RPMI8226 (cell line): ENCODE measurements at regions not wholly inside any gene's neighbourhood (a gene's known extent, or its start where the extent isn't known, plus 50 kb on each side); places are given as distances from the start of the nearest gene placed in this dataset.
"Not testable (repeated sequence)": the region's sequence is repeated elsewhere in the genome, so short reads cannot be mapped to it uniquely, and the experiment has no call there.

Experiments used
- DNase-seq: peaks from one replicate; pipeline ENCODE4 v3.0.0-alpha.2; 2015

DNA sequence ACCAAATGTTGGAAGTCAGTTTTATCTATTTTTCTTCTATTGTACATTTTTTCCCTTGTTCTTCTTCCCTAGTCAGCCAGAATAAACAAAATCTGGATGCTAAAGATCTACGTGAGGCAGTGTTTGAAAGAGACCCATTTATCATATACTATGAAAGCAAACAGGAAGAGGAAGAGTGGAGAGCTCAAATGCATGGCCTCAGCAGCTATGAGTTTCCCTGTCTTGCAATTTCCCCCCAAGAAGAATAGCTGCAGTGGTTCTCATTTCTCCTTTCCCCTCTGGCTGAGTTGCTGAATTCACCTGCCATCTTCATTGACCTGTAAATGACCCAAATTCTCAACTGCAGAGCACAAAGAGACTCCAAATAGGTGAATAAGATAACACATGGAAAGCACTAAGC is 347.1 kb upstream of the NRP1 start:
- peak; percentile 28 for DNase-seq

DNA sequence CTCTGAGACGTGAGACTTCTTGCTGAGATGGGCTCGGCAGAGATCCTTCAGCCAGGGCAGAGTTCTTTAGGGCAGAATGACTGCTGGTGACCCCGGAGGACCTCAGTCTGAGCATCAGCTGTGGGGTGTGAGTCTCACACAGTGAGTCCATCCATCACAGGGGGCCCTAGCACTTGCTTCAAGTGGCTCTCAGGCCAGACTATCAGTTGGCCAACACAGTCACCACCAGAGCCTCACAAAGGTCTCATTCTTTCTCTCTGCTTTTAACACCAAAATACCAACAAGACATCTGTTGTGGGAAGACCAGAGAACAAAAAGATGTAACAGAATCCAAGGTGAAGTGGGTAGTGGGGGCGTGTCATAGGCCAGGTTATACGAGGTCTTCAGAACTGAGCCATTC is 345.6 kb upstream of the NRP1 start:
- DNase-seq: no peak

DNA sequence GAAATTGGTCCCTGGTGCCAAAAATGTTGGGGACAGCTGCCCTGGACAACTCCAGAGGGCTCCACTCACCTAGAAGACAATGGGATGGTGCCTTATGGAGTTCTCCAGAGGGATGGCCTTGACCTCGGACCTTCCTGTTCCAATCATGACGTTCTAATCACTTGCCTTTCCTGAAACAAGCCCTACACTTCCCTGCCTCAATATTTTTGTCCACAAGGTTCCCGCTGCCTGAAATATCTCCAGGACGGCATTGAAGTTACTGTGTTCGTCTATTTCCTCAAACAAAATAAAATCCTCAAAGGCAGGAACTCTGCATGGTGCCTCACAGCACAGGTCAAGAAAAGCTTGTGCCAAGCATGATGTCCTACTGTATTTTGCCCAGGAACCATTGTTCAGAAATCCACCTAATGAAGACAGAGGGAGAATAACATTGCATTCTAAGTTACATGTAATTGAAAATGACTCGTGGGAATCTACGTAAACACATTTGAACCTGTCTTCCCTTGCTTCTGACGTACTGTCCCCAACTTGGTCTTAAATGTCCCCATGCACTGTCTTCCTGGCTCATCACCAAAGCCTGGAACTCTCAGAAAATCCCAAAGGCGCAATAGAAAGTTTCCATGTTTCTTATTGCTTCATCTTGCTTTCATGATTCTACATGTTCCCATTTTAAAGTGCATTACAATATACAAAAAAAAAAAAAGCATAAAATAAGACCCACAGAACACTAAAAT is 342.3 kb upstream of the NRP1 start:
- no peak for DNase-seq

DNA sequence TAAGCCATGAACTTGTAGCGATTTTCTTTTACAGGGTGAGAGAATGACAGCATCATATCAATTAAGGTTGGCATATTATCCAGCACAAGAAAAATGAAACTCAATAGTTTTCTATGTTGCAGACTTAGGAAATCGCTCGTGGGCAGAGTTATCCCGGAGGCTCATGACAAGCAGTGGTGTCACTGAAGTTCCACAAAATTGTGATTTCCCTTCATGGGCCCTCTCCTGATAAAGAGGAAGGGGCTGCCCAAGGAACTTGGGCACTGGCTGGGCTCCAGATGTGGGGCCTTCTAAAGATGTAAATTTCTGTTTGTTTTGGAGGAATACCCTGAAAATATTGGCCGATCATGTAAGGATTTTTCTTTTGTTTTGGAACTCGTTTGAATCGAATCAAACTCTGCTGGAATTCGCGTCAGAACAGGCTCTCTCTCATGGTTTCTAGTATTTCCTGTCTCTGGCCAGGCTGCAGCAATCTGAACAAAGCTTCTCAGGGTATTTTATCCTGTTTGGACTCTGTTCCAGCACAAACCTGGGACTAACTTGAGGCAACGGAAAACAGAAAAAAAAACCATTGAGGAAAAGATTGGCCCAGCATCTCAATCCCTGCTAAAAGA is 340.6 kb upstream of the NRP1 start:
- DNase-seq: no peak

DNA sequence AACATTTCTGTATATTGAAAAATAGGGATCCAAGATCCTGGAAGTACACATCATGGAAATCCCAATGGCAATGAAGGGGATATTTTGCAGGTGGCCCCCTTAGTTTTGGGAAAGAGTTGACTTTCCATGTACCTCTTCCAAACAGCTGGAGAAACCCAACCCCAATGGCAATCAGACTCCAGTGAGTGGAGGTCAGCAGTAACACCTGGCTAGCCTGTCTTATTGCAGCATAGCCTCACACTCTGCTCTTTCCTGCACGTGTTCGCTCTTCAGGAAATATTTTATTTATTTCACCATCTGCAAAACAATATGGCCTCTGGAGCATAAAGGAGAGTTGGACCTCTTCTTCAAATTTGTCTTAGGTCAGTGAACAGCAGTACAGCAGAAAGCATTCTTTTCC is 340.0 kb upstream of the NRP1 start:
- no peak for DNase-seq

DNA sequence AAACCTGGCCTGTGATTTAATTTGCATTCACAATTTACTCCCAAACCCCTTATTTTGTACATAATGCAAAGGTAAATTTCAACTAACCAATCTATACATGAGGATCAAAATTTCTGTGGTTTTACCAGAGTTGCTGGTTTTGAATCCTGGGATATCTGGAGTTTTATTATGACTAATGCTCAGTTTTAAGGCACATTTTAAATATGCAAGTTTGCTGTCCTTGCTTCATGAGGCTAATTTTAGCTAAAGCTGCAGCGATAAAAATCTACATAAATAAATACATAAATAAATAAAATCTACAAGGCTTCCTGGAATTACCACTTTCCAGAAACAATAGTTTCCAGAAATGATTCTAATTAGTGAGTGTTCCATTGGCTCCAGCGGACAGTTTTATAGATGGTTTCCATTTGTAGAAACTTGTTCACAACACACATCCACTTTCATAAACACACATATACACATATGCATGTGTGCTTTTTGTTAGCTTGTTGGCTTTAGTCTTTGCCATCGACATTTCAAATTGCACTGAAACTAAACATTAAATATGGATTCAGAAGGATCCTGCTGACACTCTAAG is 339.5 kb upstream of the NRP1 start:
- DNase-seq: no peak

DNA sequence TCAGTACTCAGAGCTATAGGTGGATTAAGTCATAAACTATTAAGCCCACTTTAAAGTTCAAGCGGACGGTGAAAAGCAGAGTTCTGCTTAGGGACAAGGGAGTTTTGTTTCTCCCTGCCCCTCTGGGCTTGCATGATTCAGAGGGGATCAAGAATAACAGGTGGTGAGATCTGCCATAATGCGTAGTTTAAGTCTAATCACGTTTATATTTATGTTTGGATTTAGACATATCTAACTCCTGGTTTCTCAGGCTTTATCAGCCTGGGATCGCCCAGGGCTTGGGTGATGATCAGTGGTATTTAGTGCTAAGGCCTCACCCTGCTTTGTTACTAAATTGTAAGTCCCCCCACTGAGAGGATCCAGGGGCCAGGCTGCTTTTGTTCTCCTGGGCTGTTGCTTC is 335.4 kb upstream of the NRP1 start:
- DNase-seq: no peak

DNA sequence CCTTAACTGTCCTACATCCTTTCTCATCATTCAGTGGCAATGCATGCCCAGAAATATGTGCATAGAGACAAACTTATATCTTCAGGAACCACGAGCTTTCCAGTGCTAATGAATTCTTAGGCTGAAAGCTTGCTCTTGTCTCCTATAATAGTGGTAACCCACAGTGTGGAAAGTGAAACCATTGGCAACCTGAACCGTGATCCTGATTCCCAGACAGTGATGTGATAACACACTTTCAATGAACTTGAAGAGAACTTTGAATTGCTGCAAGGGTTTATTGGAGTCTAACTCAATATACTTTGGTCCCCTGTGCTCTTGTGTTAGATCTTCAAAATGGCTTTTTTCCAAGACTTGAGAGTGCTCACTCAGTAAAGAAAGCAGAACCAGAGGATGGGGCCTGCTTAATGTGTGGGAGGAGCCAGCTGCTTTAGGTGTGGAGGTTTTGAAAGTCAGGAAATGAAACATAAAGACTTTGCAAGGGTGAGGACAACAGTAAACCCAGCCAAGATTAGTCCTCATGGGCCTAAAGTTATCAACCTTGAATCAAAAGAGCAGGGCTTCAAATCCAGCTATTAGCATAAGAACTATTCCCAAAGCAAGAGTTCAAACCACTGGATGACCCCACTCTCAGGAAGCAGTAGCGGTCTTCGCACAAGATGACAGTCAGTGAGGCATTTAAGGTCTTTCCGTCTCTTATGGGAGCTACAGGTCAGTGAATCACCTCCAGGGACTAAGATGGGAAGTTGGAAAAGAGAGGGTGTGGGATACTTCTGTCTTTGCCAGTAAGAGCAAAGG is 332.4 kb upstream of the NRP1 start:
- DNase-seq: peak; percentile 58

DNA sequence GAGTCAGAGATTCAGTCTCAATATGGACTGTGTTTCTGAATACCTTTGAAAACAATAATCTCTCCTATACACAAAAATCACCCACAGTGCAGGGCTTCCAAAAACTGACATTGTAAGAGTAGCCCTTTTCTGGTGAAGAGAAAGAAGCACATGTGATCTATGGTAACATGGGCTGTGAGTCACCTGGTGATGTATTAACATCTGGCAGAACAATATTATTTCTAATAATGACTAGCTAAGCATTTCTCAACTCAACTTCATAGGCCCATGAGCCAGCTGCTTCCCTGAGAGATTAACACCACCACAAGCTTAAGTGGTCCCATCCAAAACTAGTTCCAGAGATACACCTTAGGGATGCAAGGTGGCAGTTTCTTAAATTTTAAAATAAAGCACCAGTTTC is 331.0 kb upstream of the NRP1 start:
- no peak for DNase-seq

DNA sequence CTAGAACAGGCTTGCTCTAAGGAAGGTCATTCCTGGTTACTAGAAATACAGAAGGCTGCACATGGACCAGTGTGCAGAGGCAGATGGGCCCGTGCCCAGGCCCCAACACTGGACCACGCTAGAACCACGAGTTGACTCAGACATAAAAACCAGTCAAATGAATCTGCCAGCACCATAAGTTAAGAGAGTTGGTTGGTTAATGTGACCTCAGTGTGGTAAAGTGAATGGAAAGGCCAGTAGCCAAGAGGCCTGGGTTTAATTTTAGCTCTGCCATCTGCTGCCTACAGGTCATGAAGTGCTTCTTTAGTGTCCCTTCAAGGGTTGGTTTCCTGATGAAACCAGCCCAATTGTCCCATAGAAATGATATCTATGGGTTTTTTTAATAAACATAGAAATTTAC is 329.6 kb upstream of the NRP1 start:
- no peak for DNase-seq

DNA sequence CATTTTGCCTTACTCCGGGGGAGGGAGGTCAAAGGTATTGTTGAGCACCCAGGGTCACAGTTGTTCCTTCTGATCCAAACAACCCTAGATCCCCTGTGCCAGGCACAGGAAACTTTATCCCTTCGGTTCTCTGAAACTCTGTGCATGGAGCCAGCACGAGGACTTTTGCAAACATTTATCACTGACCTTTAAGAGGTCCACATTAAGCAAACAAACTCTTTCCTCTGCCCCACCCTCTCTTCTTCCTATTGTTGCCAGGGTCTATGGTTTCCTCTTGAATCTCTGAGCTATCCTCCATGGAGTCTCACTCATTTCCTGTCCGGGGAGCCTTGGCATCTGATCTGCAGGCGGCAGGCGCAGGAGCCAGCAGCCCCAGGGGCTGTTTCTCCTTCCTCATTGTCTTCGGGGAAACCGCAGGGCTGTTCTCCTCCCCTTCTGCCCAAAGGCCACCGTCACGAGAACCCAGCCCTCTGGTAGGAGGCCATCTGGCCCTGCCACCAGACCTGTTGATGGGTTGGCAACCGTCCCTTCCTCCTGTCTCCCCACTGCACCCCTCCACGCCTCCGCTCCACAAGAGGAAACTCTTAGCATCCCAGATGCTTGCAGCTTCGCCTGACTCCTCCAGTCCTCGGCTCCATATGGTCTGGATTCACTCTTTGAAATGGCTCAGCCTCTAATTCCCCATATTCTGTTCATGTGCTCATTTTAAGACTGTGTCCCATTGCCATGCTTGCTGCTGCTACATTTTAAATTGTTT is 327.3 kb upstream of the NRP1 start:
- DNase-seq: peak; percentile 63

DNA sequence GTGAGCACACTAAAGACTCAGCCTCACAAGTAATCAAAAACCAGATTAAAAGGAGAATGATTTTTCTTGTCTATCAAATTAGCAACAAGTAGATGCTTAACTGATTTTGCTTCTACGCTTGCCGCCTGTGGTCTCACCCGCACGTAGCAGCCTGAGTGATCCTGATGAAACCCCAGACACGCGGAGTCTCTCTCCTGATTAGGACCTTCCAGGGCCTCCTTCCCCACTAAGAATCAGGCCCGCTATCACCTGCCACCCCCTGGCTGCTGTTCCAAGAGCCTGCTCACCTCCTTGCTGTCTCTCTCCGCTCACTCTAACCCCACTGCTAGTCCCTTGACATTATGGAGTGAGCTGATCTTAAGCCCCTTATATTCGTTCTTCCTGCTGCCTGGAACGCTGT is 325.9 kb upstream of the NRP1 start:
- no peak for DNase-seq

DNA sequence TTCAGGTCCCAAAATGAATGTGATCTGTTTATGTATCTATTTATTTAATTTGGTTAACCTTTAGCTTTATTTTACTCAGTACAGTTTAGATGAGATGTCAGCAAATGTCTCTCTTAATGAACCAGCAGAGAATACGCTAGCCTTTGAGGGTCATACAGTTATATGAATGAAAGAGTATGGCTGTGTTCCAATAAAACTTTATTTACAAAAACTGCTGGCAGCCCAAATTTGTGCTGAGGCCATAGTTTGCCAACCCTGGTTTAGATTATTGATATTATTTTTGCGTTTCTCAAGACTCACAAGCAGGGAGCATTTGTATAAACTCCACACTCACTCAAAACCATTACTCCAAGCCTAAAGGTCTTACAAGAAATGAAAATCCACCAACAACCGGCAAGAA is 323.4 kb upstream of the NRP1 start:
- no peak for DNase-seq

DNA sequence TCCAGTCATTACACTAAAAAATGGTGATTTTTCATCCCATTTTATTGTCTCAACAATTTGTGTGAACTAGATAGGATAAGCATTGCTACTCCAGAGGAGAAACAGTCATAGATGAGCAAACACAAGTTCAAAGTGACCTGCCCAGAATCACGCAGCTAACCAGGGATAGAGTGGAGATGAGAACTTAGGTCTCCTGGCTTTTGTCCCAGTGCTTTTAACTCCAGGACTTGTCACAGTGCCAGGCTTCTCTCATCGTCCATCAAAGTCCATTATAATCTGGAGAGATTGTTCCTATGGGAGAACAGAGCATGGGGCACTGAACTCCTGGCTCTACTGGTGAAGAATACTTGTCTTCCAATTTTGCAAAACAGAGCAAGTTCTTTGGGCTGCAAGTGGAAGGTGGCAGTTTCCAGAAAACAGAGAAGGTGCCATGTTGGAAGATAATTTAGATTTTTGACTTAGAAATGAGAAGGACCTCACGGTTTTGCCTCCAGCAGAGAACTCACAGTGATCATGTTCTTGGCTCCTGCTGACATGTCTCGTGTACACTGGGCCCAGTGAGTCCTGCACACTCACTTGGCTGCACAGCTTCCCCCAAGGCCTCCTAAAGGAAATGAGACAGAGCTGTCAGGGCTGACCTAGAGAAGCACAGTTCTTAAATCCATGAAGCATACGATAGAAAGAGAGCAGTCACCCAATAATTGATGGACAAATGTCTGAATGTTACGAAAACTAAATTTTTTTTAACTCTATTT is 322.9 kb upstream of the NRP1 start:
- DNase-seq: no peak

DNA sequence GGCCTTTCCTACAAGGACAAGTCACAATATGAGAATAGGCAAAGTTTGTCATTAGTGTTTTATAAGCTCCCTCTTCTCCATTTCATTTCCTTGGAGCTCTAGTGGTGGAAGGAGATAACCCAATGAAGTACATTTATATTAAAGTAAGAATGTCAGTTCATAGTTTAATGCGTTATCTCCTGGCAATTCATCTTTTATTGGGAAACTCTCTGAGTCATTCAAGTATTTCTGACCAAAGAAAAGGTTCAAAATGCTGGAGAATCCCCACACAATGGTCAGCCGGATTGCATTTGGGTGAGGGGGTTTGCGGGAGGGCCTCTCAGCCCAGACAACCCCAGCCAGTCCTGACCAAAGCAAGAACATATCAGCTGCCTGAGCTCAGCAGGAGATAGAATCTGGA is 321.5 kb upstream of the NRP1 start:
- no peak for DNase-seq

DNA sequence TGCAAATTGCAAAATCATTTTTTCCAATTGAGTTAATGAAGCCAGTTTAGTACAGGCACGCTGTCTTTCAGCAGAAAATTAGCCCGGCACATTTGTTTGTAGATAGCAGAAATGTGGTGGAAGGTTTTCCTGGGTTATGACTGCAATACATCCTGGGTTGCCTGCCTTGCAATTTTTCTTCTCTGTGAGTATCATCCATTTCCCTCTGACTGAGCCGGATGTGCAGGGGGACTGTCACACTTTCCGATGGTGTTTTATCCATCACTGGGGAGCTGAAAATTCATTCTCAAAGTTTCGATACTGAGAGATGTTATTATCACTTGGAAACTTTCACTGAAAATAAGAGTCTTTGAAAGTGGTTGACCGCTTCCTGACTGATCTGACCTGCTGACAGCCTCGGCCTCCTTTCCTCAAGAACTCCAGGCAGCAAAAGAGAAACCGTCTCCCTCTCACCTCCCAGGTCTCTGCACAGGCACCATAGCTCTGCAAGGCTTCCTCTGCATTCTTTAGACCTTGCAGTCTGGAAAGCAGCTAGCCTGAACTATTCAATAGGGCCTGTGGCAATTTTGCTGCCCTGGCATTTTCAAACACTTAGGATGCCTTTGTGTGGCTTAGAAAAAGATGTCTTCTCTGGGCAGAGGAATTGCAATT is 320.8 kb upstream of the NRP1 start:
- DNase-seq: peak; percentile 5

DNA sequence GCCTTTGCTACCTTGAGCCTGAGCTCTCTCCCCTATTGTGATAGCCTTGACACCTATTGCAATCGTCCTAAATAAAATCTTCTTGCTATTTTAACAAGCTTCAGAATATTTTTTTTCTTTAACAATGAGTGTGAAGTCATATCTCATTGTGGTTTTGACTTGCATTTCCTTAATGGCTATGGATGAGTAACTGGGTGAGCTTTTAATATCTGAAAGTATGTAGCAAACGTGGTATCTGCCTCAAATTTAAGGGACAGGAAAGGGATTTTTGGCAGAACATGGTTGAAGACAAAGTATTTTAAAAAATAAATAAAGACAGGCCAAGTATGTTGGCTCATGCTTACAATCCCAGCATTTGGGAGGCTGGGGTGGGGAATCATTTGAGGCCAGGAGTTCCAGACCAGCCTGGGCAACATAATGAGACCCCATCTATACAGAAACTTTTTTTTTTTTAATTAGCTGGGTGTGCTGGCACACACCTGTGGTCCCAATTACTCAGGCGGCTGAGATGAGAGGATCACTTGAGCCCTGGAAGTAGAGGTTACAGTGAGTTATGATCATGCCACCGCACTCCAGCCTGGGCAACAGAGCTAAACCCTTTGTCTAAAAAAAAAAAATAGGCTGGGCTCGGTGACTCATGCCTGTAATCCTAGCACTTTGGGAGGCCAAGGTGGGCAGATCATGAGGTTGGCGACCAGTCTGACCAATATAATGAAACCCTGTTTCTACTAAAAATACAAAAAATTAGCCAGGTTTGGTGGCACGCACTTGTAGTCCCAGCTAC is 319.3 kb upstream of the NRP1 start:
- DNase-seq: no peak

DNA sequence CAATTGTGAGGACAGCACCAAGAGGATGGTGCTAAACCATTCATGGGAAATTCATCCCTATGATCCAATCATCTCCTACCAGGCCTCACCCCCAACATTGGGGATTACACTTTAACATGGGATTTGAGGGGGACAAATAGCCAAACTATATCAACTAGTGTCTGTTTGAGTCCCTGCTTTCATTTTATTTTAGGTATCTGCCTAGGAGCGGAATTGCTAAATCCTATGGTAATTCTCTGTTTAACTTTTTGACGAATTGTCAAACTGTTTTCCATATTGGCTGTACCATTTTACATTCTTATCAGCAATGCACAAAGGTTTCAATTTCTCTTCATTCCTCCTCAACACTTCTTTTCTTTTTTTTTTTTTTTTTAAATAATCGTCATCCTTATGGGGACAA is 318.4 kb upstream of the NRP1 start:
- no peak for DNase-seq

DNA sequence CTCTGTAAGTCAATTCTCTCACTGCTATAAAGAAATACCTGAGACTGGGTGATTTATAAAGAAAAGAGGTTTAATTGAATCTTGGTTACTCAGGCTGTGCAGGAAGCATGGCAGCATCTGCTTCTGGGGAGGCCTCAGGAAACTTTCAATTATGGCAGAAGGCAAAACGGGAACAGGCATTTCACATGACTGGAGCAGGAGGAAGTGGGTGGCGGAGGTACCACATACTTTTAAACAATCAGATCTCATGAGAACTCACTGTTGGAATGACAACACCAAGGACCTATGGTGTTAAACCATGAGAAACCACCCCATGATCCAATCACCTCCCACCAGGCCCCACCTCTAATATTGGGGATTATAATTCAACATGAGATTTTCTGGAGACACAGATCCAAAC is 315.7 kb upstream of the NRP1 start:
- not testable (repeated sequence) for DNase-seq

DNA sequence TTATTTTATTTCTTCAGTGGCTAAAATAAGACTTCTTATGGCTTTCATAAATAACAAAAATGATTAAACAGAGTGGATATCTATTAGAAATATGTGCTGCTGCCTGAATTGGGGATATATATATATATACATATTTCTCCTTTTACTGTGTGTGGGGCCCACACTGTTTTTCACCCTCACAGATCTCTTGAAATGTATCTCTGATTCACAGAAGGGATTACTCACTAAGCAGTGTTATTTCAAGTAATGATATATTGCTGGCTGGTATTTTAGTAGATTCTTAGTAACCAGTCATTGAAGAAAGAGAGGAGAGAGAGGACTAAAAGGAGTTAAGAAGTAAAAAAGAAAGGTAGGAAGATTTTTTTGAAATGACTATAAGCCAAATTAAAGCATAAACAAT is 308.6 kb upstream of the NRP1 start:
- DNase-seq: no peak

DNA sequence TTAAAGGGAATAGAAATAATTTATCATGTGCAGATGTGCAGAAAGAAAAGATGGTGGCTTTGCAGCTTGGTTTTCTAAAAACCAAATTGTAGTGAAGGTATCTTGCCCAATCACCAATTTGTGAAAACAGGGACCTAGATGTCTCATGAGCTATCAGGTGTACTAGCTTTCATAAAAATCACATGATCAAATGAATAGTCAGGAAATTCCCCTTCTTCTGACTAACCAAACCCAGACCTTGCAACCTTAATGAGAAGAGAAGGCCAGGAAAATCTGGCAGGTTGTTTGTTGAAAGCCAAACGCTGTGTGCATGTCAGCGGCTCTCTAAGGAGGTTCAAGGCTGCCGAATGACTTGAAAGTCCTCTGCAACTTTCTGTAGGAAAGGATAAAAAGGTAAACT is 304.4 kb upstream of the NRP1 start:
- no peak for DNase-seq
